Effector memory CD4-positive, alpha-beta T cell (primary cell): ENCODE measurements at regions not wholly inside any gene's neighbourhood (a gene's known extent, or its start where the extent isn't known, plus 50 kb on each side); places are given as distances from the start of the nearest gene placed in this dataset.

Source experiments
- DNase-seq, 3 donors: peaks; one replicate each; pipeline ENCODE4 v3.0.0-alpha.2; 2020
- H3K27ac ChIP-seq: 2 replicates; pipeline ENCODE4 v1.7.0; 2013; ENCODE audit warnings: mild to moderate bottlenecking, low read length, moderate library complexity; ENCODE audit not compliant: insufficient read depth, poor library complexity, severe bottlenecking
- H3K27me3 ChIP-seq: replicated peaks from 2 replicates; pipeline ENCODE4 v1.7.0; 2013; ENCODE audit warnings: mild to moderate bottlenecking, low read length; ENCODE audit not compliant: insufficient read depth, control insufficient read depth, poor library complexity, severe bottlenecking
- H3K36me3 ChIP-seq: 2 replicates; pipeline ENCODE4 v1.7.0; 2013; ENCODE audit warnings: mild to moderate bottlenecking, low read length, moderate library complexity; ENCODE audit not compliant: control insufficient read depth, insufficient read depth
- H3K4me1 ChIP-seq: 2 replicates; pipeline ENCODE4 v1.7.0; 2013; ENCODE audit warnings: low read length, mild to moderate bottlenecking; ENCODE audit not compliant: control insufficient read depth, insufficient read depth, poor library complexity, severe bottlenecking
- H3K4me3 ChIP-seq: 2 replicates; pipeline ENCODE4 v1.7.0; 2013; ENCODE audit warnings: low read length, low read depth, mild to moderate bottlenecking; ENCODE audit not compliant: insufficient read depth, poor library complexity, severe bottlenecking
- H3K9me3 ChIP-seq: 2 replicates; pipeline ENCODE4 v1.7.0; 2013; ENCODE audit warnings: mild to moderate bottlenecking, low read length, moderate library complexity; ENCODE audit not compliant: control insufficient read depth

DNA sequence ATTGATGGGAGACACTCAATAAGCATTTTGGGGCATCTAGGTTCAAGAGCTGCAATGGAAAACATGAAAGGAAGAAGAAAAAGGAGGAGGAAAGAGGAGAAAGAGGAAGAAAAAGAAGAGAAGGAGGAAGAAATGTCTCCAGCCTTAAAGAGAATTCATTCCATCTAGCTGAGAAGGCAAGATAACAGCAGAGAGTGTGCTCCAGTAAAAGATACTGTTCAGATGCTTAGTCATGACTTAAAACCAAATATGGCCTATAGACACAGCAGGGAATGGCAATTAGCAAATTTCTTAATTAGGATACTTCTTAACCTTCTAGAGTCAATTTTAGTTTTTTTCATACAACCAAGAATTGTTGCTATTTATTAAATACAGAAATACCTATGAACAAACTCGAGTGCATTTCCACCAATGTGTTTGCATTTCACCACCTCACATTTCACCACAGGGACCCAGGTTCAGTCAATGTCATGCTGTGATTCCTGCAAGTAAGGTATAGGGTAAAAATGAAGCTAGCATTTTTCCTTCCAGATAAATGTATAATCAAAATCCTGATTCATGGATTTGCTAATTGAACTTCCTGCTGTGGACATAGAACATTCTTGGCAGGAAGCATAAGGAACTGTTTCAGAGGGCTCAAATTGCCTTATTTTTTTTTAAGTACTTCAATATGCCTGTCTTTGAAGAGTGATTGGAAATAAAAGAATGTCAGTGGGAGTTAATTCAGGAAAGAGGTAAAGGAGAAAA, 177.8 kb downstream of the RPS29 start:
- Histone ChIP-seq H3K27me3 (no peaks in the 10 kb centered on the region), H3K27ac (no peak overlapping the region), H3K4me3 (no peak overlapping the region), H3K9me3 (no peaks in the 10 kb centered on the region), H3K36me3 (no peaks in the 10 kb centered on the region), H3K4me1 (no peaks in the 10 kb centered on the region)
- no peak for DNase-seq

DNA sequence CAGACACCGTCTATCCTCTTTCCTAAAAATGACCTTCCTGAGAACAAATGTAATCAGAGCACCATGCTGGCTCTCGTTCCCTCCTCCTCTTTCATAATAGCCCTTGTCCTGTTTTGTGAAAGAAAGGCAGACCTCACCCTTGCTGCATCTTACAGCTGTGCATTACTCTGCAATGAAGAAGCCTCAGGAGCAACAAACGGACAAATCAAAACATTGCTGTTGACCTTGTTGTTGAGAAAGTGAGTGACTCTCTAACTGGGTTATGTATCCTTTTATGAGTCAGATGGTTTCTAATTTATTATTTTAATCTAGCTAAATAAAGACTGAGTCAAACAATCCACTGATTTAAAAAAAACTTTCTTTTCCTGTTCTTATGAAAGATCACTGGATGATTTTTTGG, 180.9 kb downstream of the RPS29 start:
- Histone ChIP-seq H3K4me3 (no peak overlapping the region), H3K27ac (no peak overlapping the region), H3K36me3 (no peaks in the 10 kb centered on the region), H3K9me3 (no peaks in the 10 kb centered on the region), H3K4me1 (no peaks in the 10 kb centered on the region), H3K27me3 (no peaks in the 10 kb centered on the region)
- DNase-seq, result no peak

GRCh38 chr14:49401373-49401772, 184.8 kb downstream of the RPS29 start:
- H3K9me3 ChIP-seq, result no peaks in the 10 kb centered on the region
- no peaks in the 10 kb centered on the region for H3K27me3 ChIP-seq
- H3K4me3 ChIP-seq, result no peak overlapping the region
- H3K27ac ChIP-seq, result no peak overlapping the region
- H3K36me3 ChIP-seq, result no peaks in the 10 kb centered on the region
- DNase-seq, result no peak
- no peaks in the 10 kb centered on the region for H3K4me1 ChIP-seq

GRCh38 chr14:49396801-49397200, 189.4 kb downstream of the RPS29 start:
- Histone ChIP-seq H3K36me3 (no peaks in the 10 kb centered on the region), H3K4me3 (no peak overlapping the region), H3K9me3 (no peaks in the 10 kb centered on the region), H3K27ac (no peak overlapping the region), H3K27me3 (no peaks in the 10 kb centered on the region), H3K4me1 (no peaks in the 10 kb centered on the region)
- no peak for DNase-seq

DNA sequence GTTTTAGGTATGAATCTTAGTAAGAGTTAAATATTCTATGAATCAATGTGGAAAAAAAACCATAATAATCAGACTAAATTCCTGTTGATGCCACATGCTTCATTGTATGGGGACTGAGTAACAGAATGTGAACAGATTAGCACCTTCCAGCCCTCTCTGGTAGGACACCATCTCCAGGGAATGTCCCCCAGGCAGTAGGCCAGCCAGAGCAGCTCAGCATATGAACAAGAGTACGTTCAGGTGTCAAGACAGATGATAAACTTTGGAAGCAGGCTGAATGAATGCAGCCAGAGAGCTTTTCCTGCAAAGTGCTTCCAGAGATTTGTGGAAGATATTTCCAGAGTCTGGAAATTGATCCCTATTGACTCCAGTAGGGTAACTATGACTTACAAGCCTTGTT, 204.4 kb downstream of the RPS29 start:
- no peaks in the 10 kb centered on the region for H3K36me3 ChIP-seq
- no peaks in the 10 kb centered on the region for H3K4me1 ChIP-seq
- no peak for DNase-seq

GRCh38 chr14:49367696-49368095, 218.5 kb downstream of the RPS29 start:
- no peaks in the 10 kb centered on the region for H3K4me1 ChIP-seq
- no peaks in the 10 kb centered on the region for H3K9me3 ChIP-seq
- DNase-seq, result no peak
- no peaks in the 10 kb centered on the region for H3K27me3 ChIP-seq
- no peak overlapping the region for H3K27ac ChIP-seq
- no peak overlapping the region for H3K4me3 ChIP-seq
- H3K36me3 ChIP-seq, result no peaks in the 10 kb centered on the region

More for the DNA sequence above, 204.4 kb downstream of the RPS29 start:
- Histone ChIP-seq H3K27ac (no peak overlapping the region), H3K4me3 (no peak overlapping the region), H3K9me3 (no peaks in the 10 kb centered on the region), H3K27me3 (no peaks in the 10 kb centered on the region)

DNA sequence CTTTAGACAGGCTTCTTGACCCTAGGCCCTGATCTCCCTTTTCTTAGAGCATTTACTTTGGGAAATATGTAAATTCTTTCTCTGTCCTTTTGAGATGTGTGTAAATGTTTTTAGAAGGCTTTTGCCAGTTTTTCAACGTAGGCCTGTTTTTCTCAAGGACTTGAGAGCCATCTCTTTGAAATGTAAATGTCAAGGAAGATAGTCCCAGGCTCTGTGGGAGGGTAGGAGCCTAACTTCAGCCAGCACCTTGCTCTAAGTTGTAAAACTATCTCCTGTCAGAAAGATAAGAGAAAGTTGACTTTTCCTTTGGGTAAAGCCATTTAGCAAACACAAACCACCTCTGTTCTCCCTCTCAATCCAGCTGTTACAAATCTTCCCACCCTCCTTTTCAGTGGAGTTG, 219.8 kb downstream of the RPS29 start:
- no peak for DNase-seq
- Histone ChIP-seq H3K4me3 (no peak overlapping the region), H3K27me3 (no peaks in the 10 kb centered on the region), H3K9me3 (no peaks in the 10 kb centered on the region), H3K27ac (no peak overlapping the region), H3K36me3 (no peaks in the 10 kb centered on the region), H3K4me1 (no peaks in the 10 kb centered on the region)

DNA sequence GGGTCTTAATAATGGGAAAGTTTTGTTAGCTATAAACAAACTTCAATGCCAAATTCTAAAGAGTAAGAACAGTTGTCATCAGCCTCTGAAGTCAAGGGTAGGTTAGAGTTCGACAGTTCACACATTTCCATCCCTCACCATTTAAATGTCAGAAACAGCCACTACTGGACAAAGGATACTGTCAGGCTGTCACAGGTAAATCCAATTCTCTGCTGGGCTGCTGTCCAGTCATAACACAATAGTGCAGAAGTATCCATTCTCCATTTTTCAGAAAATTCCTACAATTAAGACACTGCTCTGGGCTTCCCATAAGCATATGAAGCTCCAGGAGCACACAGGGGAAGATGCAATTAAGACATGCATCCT, 221.4 kb downstream of the RPS29 start:
- Histone ChIP-seq H3K27me3 (no peaks in the 10 kb centered on the region), H3K36me3 (no peaks in the 10 kb centered on the region), H3K9me3 (no peaks in the 10 kb centered on the region), H3K4me3 (no peak overlapping the region), H3K4me1 (no peaks in the 10 kb centered on the region), H3K27ac (no peak overlapping the region)
- no peak for DNase-seq

- no peak overlapping the region for H3K27ac ChIP-seq
- no peaks in the 10 kb centered on the region for H3K36me3 ChIP-seq
- no peaks in the 10 kb centered on the region for H3K27me3 ChIP-seq
- no peaks in the 10 kb centered on the region for H3K9me3 ChIP-seq
- no peak for DNase-seq
- no peaks in the 10 kb centered on the region for H3K4me1 ChIP-seq
- H3K4me3 ChIP-seq, result no peak overlapping the region
Observed at GRCh38 chr14:49363821-49364751, 222.1 kb downstream of the RPS29 start.

- no peaks in the 10 kb centered on the region for H3K36me3 ChIP-seq
- H3K9me3 ChIP-seq, result no peaks in the 10 kb centered on the region
- no peak overlapping the region for H3K27ac ChIP-seq
- no peak for DNase-seq
- no peaks in the 10 kb centered on the region for H3K27me3 ChIP-seq
- H3K4me3 ChIP-seq, result no peak overlapping the region
- no peaks in the 10 kb centered on the region for H3K4me1 ChIP-seq
Observed at GRCh38 chr14:49362916-49363315, 223.3 kb downstream of the RPS29 start.
